Hematopoietic multipotent progenitor cell treated with erythropoietin and hydrocortisone succinate and interleukin-3 and kit ligand, for 4 days (in vitro differentiated cells): ENCODE measurements at regions not wholly inside any gene's neighbourhood (a gene's known extent, or its start where the extent isn't known, plus 50 kb on each side); places are given as distances from the start of the nearest gene placed in this dataset.
"Not testable (repeated sequence)": the region's sequence is repeated elsewhere in the genome, so short reads cannot be mapped to it uniquely, and the experiment has no call there.

ENCODE experiments used
- DNase-seq: peaks from one replicate; pipeline ENCODE4 v3.0.0-alpha.2; 2015

GRCh38 chr5:50590444-50591189, 75.8 kb upstream of the PARP8 start:
- peak; percentile 5 for DNase-seq

- DNase-seq, result not testable (repeated sequence)
Measured at GRCh38 chr5:50591338-50591737, 75.1 kb upstream of the PARP8 start.

- no peak for DNase-seq
Measured at GRCh38 chr5:50593681-50594080, 72.8 kb upstream of the PARP8 start.

- DNase-seq, result peak; percentile 2
Measured at GRCh38 chr5:50595199-50595598, 71.2 kb upstream of the PARP8 start.

GRCh38 chr5:50601576-50601975, 64.9 kb upstream of the PARP8 start:
- not testable (repeated sequence) for DNase-seq

- DNase-seq, result no peak
Measured at GRCh38 chr5:50606179-50606578, 60.3 kb upstream of the PARP8 start.

- DNase-seq, result not testable (repeated sequence)
Measured at GRCh38 chr5:50607456-50607855, 59.0 kb upstream of the PARP8 start.

GRCh38 chr5:50607953-50608705, 58.3 kb upstream of the PARP8 start:
- not testable (repeated sequence) for DNase-seq

- not testable (repeated sequence) for DNase-seq
Measured at GRCh38 chr5:50613057-50613456, 53.4 kb upstream of the PARP8 start.
